CD14-positive monocyte (primary cell): ENCODE measurements at regions not wholly inside any gene's neighbourhood (a gene's known extent, or its start where the extent isn't known, plus 50 kb on each side); places are given as distances from the start of the nearest gene placed in this dataset.

Experiments used
- DNase-seq, 3 donors: peaks; one replicate each; pipeline ENCODE4 v3.0.0-alpha.2; 2011 to 2022
- H2AFZ ChIP-seq: 2 replicates; pipeline ENCODE4 v1.6.0; 2012; ENCODE audit warnings: mild to moderate bottlenecking, low read depth, low read length, inconsistent platforms; ENCODE audit not compliant: insufficient read depth, poor library complexity, severe bottlenecking
- H3K27ac ChIP-seq, 2 donors: 1 replicate in 1 of 2; 2 replicates in 1 of 2; pipeline ENCODE4 v1.5.1; 2012 to 2013; ENCODE audit warnings: low read length in 2 of 2, control low read depth in 1 of 2, inconsistent platforms in 1 of 2, low read depth in 1 of 2, mild to moderate bottlenecking in 1 of 2
- H3K27me3 ChIP-seq, 2 donors: one replicate each; pipeline versions ENCODE4 v1.6.0 to v1.6.1; 2011 to 2013; ENCODE audit warnings: low read length in 2 of 2; ENCODE audit not compliant: control insufficient read depth in 2 of 2, insufficient read depth in 2 of 2
- H3K36me3 ChIP-seq, 2 donors: replicated peaks in 1 of 2; 1 replicate in 1 of 2; 2 replicates in 1 of 2; pipeline versions ENCODE4 v1.5.1 to v1.6.1; 2012 to 2013; ENCODE audit warnings: low read length in 2 of 2, control low read depth in 1 of 2, inconsistent platforms in 1 of 2, mild to moderate bottlenecking in 1 of 2; ENCODE audit not compliant: insufficient read depth in 2 of 2, control insufficient read depth in 1 of 2
- H3K4me1 ChIP-seq, 2 donors: 1 replicate in 1 of 2; 2 replicates in 1 of 2; pipeline versions ENCODE4 v1.5.1 to v1.6.1; 2012 to 2013; ENCODE audit warnings: low read length in 2 of 2, control low read depth in 1 of 2, inconsistent platforms in 1 of 2, mild to moderate bottlenecking in 1 of 2, moderate library complexity in 1 of 2; ENCODE audit not compliant: insufficient read depth in 2 of 2, control insufficient read depth in 1 of 2
- H3K4me2 ChIP-seq: replicated peaks from 2 replicates; pipeline ENCODE3; 2012; ENCODE audit warnings: low read length, moderate library complexity, mild to moderate bottlenecking; ENCODE audit not compliant: poor library complexity, severe bottlenecking; ENCODE audit errors: extremely low read depth
- H3K4me3 ChIP-seq, 3 experiments: fragments of 200-600 bp in 1 of 3; sonication (generic) in 1 of 3; replicated peaks in 1 of 3; 1 replicate in 2 of 3; 2 replicates in 1 of 3; pipeline ENCODE4 v1.5.1; 2011 to 2013; ENCODE audit warnings: low read length in 3 of 3, mild to moderate bottlenecking in 3 of 3, control low read depth in 2 of 3, low read depth in 2 of 3, inconsistent platforms in 1 of 3, moderate library complexity in 1 of 3
- H3K79me2 ChIP-seq: 2 replicates; pipeline ENCODE4 v1.6.0; 2012; ENCODE audit warnings: mild to moderate bottlenecking, control low read depth, inconsistent platforms, low read length, moderate library complexity; ENCODE audit not compliant: insufficient read depth
- H3K9ac ChIP-seq: 2 replicates; pipeline ENCODE4 v1.6.0; 2017; ENCODE audit warnings: low read length, mild to moderate bottlenecking; ENCODE audit not compliant: insufficient read depth, poor library complexity, severe bottlenecking
- H3K9me3 ChIP-seq, 2 donors: replicated peaks in 1 of 2; 1 replicate in 1 of 2; 2 replicates in 1 of 2; pipeline versions ENCODE4 v1.5.1 to v1.6.1; 2012 to 2013; ENCODE audit warnings: low read length in 2 of 2, control low read depth in 1 of 2; ENCODE audit not compliant: control insufficient read depth in 1 of 2, insufficient read depth in 1 of 2
- H4K20me1 ChIP-seq: 2 replicates; pipeline ENCODE4 v1.6.0; 2012; ENCODE audit warnings: mild to moderate bottlenecking, low read length, control low read depth, moderate library complexity; ENCODE audit not compliant: insufficient read depth
- H3K27ac Mint-ChIP-seq, 7 donors: one replicate each; pipeline ENCODE4 v1.8.0; 2020; ENCODE audit warnings: mild to moderate bottlenecking in 7 of 7, mixed read lengths in 7 of 7, moderate library complexity in 6 of 7, inconsistent platforms in 2 of 7
- H3K27me3 Mint-ChIP-seq, 3 donors: one replicate each; pipeline ENCODE4 v1.8.0; 2021 to 2022; ENCODE audit warnings: low read depth in 3 of 3, mild to moderate bottlenecking in 3 of 3, mixed read lengths in 3 of 3, moderate library complexity in 3 of 3, inconsistent platforms in 1 of 3
- H3K36me3 Mint-ChIP-seq, 2 donors: one replicate each; pipeline ENCODE4 v1.8.0; 2020; ENCODE audit warnings: mixed read lengths in 2 of 2, inconsistent platforms in 1 of 2, mild to moderate bottlenecking in 1 of 2
- H3K4me1 Mint-ChIP-seq: one replicate; pipeline ENCODE4 v1.8.0; 2020; ENCODE audit warnings: mild to moderate bottlenecking, mixed read lengths
- H3K4me3 Mint-ChIP-seq, 2 donors: one replicate each; pipeline ENCODE4 v1.8.0; 2020; ENCODE audit warnings: mild to moderate bottlenecking in 2 of 2, mixed read lengths in 2 of 2, moderate library complexity in 1 of 2
- H3K9me3 Mint-ChIP-seq, 7 donors: one replicate each; pipeline ENCODE4 v1.8.0; 2020 to 2022; ENCODE audit warnings: mixed read lengths in 7 of 7, mild to moderate bottlenecking in 6 of 7, moderate library complexity in 6 of 7, inconsistent platforms in 2 of 7
- WGBS: methylation state at CpG from one replicate; pipeline ENCODE4 v1.1.5; 2013; ENCODE audit warnings: missing lambda C conversion rate; ENCODE audit not compliant: insufficient coverage; 5-methylcytosine and 5-hydroxymethylcytosine counted together
- intact Hi-C, 2 donors: fragments of 100-400 bp; cut with micrococcal nuclease; formaldehyde crosslinking; loops; one replicate each; pipeline versions ENCODE4 v1.15.0 to v1.15.1; 2023
- TF ChIP-seq, protein P1 (sequence below): fragments of 200-600 bp; IDR thresholded peaks from one replicate; pipeline ENCODE4 v1.8.0; 2022; ENCODE audit warnings: antibody characterized with exemption, mild to moderate bottlenecking

DNA sequence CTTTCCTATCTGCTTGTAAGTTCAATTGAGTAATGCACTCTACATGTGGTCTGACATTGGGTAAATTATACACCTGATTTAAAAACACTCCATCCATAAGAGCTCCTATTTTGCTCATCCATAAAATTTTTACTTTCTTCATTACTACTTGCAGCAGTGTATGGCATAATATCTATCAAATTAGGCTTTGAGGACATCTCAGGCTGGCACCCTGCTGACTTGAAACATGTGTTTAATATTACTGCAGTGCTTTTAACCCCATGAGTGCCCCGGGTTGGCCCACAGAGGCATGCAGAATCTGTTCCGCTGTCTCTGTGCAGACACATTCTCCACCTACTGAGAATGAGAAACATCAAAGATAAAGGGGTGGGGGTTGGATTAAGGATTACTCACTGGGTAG is 249.9 kb upstream of the DNAJC19 start:
- H3K36me3 Mint-ChIP-seq: no peaks in the 10 kb centered on the region
- TF ChIP-seq, protein P1, sequence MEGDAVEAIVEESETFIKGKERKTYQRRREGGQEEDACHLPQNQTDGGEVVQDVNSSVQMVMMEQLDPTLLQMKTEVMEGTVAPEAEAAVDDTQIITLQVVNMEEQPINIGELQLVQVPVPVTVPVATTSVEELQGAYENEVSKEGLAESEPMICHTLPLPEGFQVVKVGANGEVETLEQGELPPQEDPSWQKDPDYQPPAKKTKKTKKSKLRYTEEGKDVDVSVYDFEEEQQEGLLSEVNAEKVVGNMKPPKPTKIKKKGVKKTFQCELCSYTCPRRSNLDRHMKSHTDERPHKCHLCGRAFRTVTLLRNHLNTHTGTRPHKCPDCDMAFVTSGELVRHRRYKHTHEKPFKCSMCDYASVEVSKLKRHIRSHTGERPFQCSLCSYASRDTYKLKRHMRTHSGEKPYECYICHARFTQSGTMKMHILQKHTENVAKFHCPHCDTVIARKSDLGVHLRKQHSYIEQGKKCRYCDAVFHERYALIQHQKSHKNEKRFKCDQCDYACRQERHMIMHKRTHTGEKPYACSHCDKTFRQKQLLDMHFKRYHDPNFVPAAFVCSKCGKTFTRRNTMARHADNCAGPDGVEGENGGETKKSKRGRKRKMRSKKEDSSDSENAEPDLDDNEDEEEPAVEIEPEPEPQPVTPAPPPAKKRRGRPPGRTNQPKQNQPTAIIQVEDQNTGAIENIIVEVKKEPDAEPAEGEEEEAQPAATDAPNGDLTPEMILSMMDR: no peak

DNA sequence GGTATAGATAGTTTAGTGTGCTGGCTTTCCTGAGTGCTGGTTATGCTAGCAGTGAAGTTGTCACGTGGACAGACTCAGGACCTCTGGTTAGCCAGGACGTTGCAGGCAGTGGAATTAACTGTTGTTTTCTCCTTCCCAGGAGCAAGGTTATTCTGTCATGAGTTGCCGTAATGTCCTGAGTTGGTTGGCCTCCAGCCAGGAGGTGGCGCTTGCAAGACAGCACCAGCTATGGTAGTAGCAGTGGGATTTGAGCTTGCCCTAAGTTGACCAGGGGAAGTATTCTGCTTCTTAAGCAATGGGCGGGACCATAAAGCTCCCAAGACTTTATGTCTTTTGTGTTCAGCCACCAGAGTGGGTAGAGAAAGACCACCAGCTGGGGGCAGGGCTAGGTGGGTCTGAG is 240.7 kb upstream of the DNAJC19 start:
- Histone ChIP-seq H3K9me3 (peaks cover 0 to 12% of the 10 kb centered on the region in 2 donors), H3K27ac (no peak overlapping the region), H4K20me1 (no peaks in the 10 kb centered on the region), H3K79me2 (no peaks in the 10 kb centered on the region), H3K27me3 (no peaks in the 10 kb centered on the region), H3K4me3 (no peak overlapping the region), H3K36me3 (no peaks in the 10 kb centered on the region), H3K4me1 (no peaks in the 10 kb centered on the region), H3K4me2 (no peak overlapping the region), H3K9ac (no peak overlapping the region), H2AFZ (no peak overlapping the region)
- 78% methylated on average over 5 of the region's 5 CpGs for WGBS
- Mint-ChIP-seq H3K27ac (no peak overlapping the region), H3K4me1 (no peaks in the 10 kb centered on the region), H3K4me3 (no peak overlapping the region), H3K27me3 (peaks cover 0 to 1% (median 0%) of the 10 kb centered on the region in 3 donors), H3K36me3 (no peaks in the 10 kb centered on the region), H3K9me3 (peaks cover 0 to 9% (median 2%) of the 10 kb centered on the region in 7 donors)
- TF ChIP-seq, protein P1: no peak
- intact Hi-C loops: no loop called here
- DNase-seq: no peak

More for the DNA sequence above, 249.9 kb upstream of the DNAJC19 start:
- Histone ChIP-seq H3K4me1 (no peaks in the 10 kb centered on the region), H3K27me3 (no peaks in the 10 kb centered on the region), H3K79me2 (no peaks in the 10 kb centered on the region), H2AFZ (no peak overlapping the region), H4K20me1 (no peaks in the 10 kb centered on the region), H3K4me3 (no peak overlapping the region), H3K27ac (no peak overlapping the region), H3K36me3 (no peaks in the 10 kb centered on the region), H3K9ac (no peak overlapping the region), H3K9me3 (peaks cover 0 to 3% of the 10 kb centered on the region in 2 donors), H3K4me2 (no peak overlapping the region)
- WGBS: no CpG with 5 or more reads among the region's 2 CpGs
- H3K4me1 Mint-ChIP-seq: no peaks in the 10 kb centered on the region
- intact Hi-C loops: no loop called here
- H3K9me3 Mint-ChIP-seq: peaks cover 0 to 5% (median 3%) of the 10 kb centered on the region in 7 donors
- no peak for DNase-seq
- no peaks in the 10 kb centered on the region for H3K27me3 Mint-ChIP-seq
- no peak overlapping the region for H3K4me3 Mint-ChIP-seq
- H3K27ac Mint-ChIP-seq: no peak overlapping the region
